AG08396 (cell line): ENCODE measurements at regions not wholly inside any gene's neighbourhood (a gene's known extent, or its start where the extent isn't known, plus 50 kb on each side); places are given as distances from the start of the nearest gene placed in this dataset.
"Not testable (repeated sequence)": the region's sequence is repeated elsewhere in the genome, so short reads cannot be mapped to it uniquely, and the experiment has no call there.

Source experiments
- DNase-seq: peaks from one replicate; pipeline ENCODE4 v3.0.0; 2012; ENCODE audit warnings: low spot score, mixed read lengths

- no peak for DNase-seq
Observed at GRCh38 chr13:111623743-111624505, 303.5 kb downstream of the TEX29 start.

- no peak for DNase-seq
Observed at GRCh38 chr13:111625526-111626315, 305.3 kb downstream of the TEX29 start.

GRCh38 chr13:111626371-111627305 lies 306.2 kb downstream of the TEX29 start:
- DNase-seq = no peak

DNA sequence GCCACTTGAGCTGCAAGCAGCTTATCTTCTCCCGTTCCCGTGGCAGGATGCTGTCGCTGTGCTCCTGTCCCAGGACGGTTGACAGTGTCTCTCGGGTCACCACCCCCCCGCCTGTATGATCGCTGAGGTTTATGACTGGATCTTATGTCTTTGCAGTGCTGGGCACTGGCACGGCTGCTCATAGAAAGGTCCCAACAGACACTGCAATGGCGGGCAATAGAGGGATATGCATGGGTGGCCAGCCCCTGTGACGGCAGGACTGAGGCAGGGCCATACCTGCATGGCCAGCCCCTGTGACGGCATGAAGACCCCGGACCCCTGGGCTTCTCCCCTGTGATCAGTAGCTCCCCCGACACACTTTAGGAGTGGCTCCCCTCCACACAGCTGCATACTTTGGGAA lies 307.2 kb downstream of the TEX29 start:
- DNase-seq = no peak

DNA sequence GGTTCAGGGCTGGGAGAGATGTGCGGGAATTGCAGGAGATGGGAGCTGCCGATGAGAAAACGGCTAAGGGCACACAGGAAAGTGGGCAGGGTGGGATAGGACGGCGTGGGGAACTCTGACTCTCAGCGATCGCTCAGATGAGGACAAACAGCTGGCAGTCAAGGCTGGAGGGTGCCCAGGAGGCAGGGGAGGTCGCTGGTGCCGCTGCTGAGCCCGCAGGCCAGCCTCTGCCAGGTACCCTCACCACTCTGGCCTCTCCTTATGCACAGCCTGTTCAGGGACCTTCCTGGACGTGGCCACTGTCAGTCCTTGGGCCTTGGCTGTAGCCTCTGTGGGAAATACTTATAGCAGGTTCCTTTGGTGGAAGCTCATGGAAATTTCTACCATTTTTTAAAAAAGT lies 308.6 kb downstream of the TEX29 start:
- no peak for DNase-seq

GRCh38 chr13:111629457-111629856 lies 309.0 kb downstream of the TEX29 start:
- no peak for DNase-seq

GRCh38 chr13:111629926-111630325 lies 309.5 kb downstream of the TEX29 start:
- no peak for DNase-seq

- DNase-seq = no peak
Observed at GRCh38 chr13:111630406-111630805, 310.0 kb downstream of the TEX29 start.

DNA sequence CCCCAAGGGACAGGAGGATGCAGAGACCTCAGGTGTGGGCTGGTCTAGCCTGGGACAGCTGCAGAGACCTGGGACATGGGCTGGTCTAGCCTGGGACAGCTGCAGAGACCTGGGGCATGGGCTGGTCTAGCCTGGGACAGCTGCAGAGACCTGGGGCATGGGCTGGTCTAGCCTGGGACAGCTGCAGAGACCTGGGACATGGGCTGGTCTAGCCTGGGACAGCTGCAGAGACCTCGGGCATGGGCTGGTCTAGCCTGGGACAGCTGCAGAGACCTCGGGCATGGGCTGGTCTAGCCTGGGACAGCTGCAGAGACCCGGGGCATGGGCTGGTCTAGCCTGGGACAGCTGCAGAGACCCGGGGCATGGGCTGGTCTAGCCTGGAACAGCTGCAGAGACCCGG lies 310.8 kb downstream of the TEX29 start:
- DNase-seq = not testable (repeated sequence)

- no peak for DNase-seq
Observed at GRCh38 chr13:111632906-111633305, 312.5 kb downstream of the TEX29 start.

DNA sequence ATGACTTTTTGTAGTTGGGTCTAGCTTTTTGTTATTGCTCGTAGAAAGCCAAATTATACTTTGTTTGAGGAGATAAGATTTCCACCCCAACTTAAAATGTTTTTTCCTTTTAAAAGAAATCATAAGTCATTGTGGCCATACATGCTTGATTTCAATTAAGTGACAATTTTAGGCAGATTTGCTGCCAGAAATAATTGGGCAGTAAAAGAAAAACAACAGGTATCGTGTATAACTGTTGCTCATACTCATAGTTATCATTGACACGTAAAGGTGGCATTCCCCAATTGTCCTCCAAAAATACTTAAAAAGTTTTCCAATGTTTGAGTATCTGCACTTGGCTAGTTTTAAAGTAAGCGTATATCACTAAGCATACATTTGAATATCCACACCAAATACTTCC lies 313.0 kb downstream of the TEX29 start:
- DNase-seq = no peak

DNA sequence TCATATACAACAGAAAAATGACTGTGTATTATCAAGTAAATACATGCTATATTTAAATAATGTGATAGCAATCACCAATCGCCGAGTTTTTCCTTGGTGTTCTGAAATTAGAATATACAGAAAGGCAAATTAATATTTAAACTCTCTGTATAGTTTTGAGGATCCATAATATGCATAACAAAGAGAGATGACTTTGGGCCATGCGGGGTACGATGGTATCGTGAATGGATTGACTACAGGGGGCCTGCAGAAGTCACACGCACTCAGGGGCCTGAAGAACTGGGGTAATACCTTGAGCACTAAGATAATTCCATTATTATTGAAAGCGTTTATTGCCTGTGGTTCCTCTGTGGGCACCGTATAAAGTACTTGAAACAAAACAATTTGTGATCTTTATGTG lies 314.0 kb downstream of the TEX29 start:
- DNase-seq = no peak

- DNase-seq = no peak
Observed at GRCh38 chr13:111636271-111636670, 315.8 kb downstream of the TEX29 start.

DNA sequence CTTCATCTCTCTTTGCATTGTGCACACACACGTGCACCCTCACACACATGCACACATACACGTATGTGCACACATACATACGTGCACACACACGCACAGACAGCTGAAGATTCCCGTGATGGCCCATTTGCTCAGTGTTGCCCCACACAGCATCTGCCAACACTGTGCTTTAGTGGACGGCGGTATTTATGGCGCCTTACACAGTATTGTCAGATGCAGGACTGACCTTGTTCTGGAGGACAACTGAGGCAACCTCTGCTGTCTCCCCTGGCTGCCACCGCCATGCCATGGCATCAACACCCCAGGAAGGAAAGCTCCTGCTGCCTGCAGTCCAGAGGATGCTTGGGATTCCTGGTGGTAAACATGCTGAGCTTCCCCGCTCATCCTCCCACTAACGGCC lies 316.4 kb downstream of the TEX29 start:
- DNase-seq = no peak

DNA sequence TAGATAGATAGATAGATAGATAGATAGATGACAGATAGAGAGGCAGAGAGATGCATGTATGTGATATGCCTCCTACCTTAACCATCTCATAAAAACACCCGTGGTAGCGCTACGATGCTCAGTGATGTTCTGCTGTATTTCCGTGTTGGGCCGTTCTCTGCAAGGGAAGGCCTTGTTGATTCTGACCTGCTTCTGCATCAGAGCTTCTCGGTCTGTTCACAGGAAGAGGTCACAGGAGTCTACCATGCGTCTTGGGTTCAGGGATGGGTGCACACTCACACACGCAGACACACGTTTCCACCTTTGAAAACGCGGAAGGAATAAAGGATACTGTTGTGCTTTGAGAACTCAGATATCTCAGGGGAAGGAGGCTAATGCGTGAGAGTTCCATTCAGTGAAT lies 316.9 kb downstream of the TEX29 start:
- no peak for DNase-seq

GRCh38 chr13:111638233-111638632 lies 317.8 kb downstream of the TEX29 start:
- DNase-seq = no peak

DNA sequence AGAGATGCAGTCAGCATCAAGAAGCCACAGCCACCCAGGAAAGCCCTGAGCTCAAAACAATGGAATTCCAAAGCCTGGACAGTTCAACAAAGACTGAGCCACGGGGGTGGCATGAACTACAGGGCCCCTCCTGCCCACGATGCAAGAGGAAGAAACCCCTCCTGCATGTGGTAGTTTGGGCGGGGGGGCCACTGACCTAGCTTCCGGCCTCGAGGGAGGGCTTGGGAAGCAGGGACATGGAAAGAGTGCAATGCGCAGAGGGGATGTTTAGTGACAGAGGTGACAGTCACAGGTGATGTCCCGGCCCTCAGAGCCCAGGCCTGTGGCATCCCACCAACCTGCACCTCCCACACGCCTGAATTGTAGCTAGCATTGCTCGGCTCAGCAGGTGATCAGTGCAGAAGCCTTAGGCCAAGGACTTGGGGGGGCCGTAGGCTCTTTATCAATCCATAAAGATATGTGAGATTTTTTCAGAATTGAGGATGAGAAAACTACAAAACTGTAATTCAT lies 318.8 kb downstream of the TEX29 start:
- DNase-seq = no peak

GRCh38 chr13:111640006-111640405 lies 319.6 kb downstream of the TEX29 start:
- DNase-seq = no peak

DNA sequence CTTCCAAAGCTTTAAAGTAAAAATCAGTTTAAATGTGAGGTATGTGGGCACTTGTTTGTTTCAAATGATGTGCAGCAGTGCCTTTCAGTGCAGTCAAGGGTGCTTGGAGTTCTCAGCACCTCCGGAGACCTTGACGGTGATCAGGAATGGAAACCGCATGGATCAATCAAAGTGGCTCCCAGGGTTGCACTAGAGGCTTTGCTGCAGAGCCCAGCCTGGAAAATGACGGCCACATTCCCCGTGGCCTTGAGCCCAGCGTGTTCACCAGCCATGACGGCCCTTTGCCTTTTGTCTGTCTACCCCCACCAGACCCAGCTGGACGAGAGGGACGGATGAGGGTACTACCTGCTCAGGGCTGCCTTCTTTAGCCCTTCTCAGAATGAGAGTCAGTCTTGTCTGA lies 320.0 kb downstream of the TEX29 start:
- no peak for DNase-seq

- DNase-seq = no peak
Observed at GRCh38 chr13:111642156-111642767, 321.8 kb downstream of the TEX29 start.

GRCh38 chr13:111644750-111645149 lies 324.3 kb downstream of the TEX29 start:
- no peak for DNase-seq

GRCh38 chr13:111645198-111645597 lies 324.8 kb downstream of the TEX29 start:
- DNase-seq = no peak
